ENCODE measurements at regions not wholly inside any gene's neighbourhood (a gene's known extent, or its start where the extent isn't known, plus 50 kb on each side); places are given as distances from the start of the nearest gene placed in this dataset.
"Not testable (repeated sequence)": the region's sequence is repeated elsewhere in the genome, so short reads cannot be mapped to it uniquely, and the experiment has no call there.

- H3K4me3 ChIP-seq (ENCODE audit: control insufficient read depth, low read depth, low read length): no peak overlapping the region
- no peak for TF ChIP-seq CTCF (IDR thresholded peaks at IDR 0.05; ENCODE audit: control insufficient read depth, insufficient read depth, low read depth, low read length, missing control alignments)
Measured at GRCh38 chr5:135153661-135154060, 119.6 kb upstream of the PITX1 start.

GRCh38 chr5:135153259-135153658, 119.2 kb upstream of the PITX1 start:
- no peak overlapping the region for H3K4me3 ChIP-seq (ENCODE audit: control insufficient read depth, low read depth, low read length)
- TF ChIP-seq CTCF (IDR thresholded peaks at IDR 0.05; ENCODE audit: control insufficient read depth, insufficient read depth, low read depth, low read length, missing control alignments): no peak
- no peak for DNase-seq (ENCODE audit: low read depth)

More at GRCh38 chr5:135153661-135154060, 119.6 kb upstream of the PITX1 start:
- DNase-seq (ENCODE audit: low read depth): no peak

GRCh38 chr5:135151660-135152059, 117.6 kb upstream of the PITX1 start:
- DNase-seq (ENCODE audit: low read depth); H3K4me3 ChIP-seq (ENCODE audit: control insufficient read depth, low read depth, low read length): not testable (repeated sequence)

- no peak for DNase-seq (ENCODE audit: low read depth)
- no peak for TF ChIP-seq CTCF (IDR thresholded peaks at IDR 0.05; ENCODE audit: control insufficient read depth, insufficient read depth, low read depth, low read length, missing control alignments)
- no peak overlapping the region for H3K4me3 ChIP-seq (ENCODE audit: control insufficient read depth, low read depth, low read length)
Measured at GRCh38 chr5:135151256-135151655, 117.2 kb upstream of the PITX1 start.

GRCh38 chr5:135150767-135151166, 116.7 kb upstream of the PITX1 start:
- TF ChIP-seq CTCF (IDR thresholded peaks at IDR 0.05; ENCODE audit: control insufficient read depth, insufficient read depth, low read depth, low read length, missing control alignments): no peak
- no peak for DNase-seq (ENCODE audit: low read depth)

GRCh38 chr5:135149956-135150723, 116.1 kb upstream of the PITX1 start:
- H3K4me3 ChIP-seq (ENCODE audit: control insufficient read depth, low read depth, low read length): no peak overlapping the region
- no peak for TF ChIP-seq CTCF (IDR thresholded peaks at IDR 0.05; ENCODE audit: control insufficient read depth, insufficient read depth, low read depth, low read length, missing control alignments)
- no peak for DNase-seq (ENCODE audit: low read depth)

More at GRCh38 chr5:135150767-135151166, 116.7 kb upstream of the PITX1 start:
- H3K4me3 ChIP-seq (ENCODE audit: control insufficient read depth, low read depth, low read length): no peak overlapping the region

GRCh38 chr5:135149229-135149955, 115.4 kb upstream of the PITX1 start:
- no peak for TF ChIP-seq CTCF (IDR thresholded peaks at IDR 0.05; ENCODE audit: control insufficient read depth, insufficient read depth, low read depth, low read length, missing control alignments)
- DNase-seq (ENCODE audit: low read depth): no peak
- H3K4me3 ChIP-seq (ENCODE audit: control insufficient read depth, low read depth, low read length): no peak overlapping the region
